ENCODE measurements at regions not wholly inside any gene's neighbourhood (a gene's known extent, or its start where the extent isn't known, plus 50 kb on each side); places are given as distances from the start of the nearest gene placed in this dataset.

GRCh38 chr4:32519060-32519459, 1798.9 kb downstream of the PCDH7 start:
- H3K4me3 ChIP-seq (ENCODE audit: low read depth, low read length), result no peak overlapping the region
- no peak for DNase-seq (ENCODE audit: low read depth)
- TF ChIP-seq CTCF (IDR thresholded peaks at IDR 0.05; ENCODE audit: control insufficient read depth, extremely low read depth, insufficient read depth), result no peak

GRCh38 chr4:32525420-32525819, 1805.3 kb downstream of the PCDH7 start:
- TF ChIP-seq CTCF (IDR thresholded peaks at IDR 0.05; ENCODE audit: control insufficient read depth, extremely low read depth, insufficient read depth), result no peak
- H3K4me3 ChIP-seq (ENCODE audit: low read depth, low read length), result no peak overlapping the region
- no peak for DNase-seq (ENCODE audit: low read depth)

GRCh38 chr4:32544846-32545245, 1824.7 kb downstream of the PCDH7 start:
- no peak for TF ChIP-seq CTCF (IDR thresholded peaks at IDR 0.05; ENCODE audit: control insufficient read depth, extremely low read depth, insufficient read depth)
- H3K4me3 ChIP-seq (ENCODE audit: low read depth, low read length), result no peak overlapping the region
- DNase-seq (ENCODE audit: low read depth), result no peak

GRCh38 chr4:32551943-32552342, 1831.8 kb downstream of the PCDH7 start:
- H3K4me3 ChIP-seq (ENCODE audit: low read depth, low read length), result no peak overlapping the region
- TF ChIP-seq CTCF (IDR thresholded peaks at IDR 0.05; ENCODE audit: control insufficient read depth, extremely low read depth, insufficient read depth), result no peak
- no peak for DNase-seq (ENCODE audit: low read depth)

GRCh38 chr4:32560306-32560705, 1840.1 kb downstream of the PCDH7 start:
- no peak overlapping the region for H3K4me3 ChIP-seq (ENCODE audit: low read depth, low read length)
- no peak for TF ChIP-seq CTCF (IDR thresholded peaks at IDR 0.05; ENCODE audit: control insufficient read depth, extremely low read depth, insufficient read depth)
- DNase-seq (ENCODE audit: low read depth), result no peak

- no peak for DNase-seq (ENCODE audit: low read depth)
- no peak for TF ChIP-seq CTCF (IDR thresholded peaks at IDR 0.05; ENCODE audit: control insufficient read depth, extremely low read depth, insufficient read depth)
- no peak overlapping the region for H3K4me3 ChIP-seq (ENCODE audit: low read depth, low read length)
Observed at GRCh38 chr4:32562010-32562409, 1841.8 kb downstream of the PCDH7 start.

GRCh38 chr4:32564626-32565025, 1844.5 kb downstream of the PCDH7 start:
- H3K4me3 ChIP-seq (ENCODE audit: low read depth, low read length), result no peak overlapping the region
- DNase-seq (ENCODE audit: low read depth), result no peak
- TF ChIP-seq CTCF (IDR thresholded peaks at IDR 0.05; ENCODE audit: control insufficient read depth, extremely low read depth, insufficient read depth), result no peak

Measured in LNCaP clone FGC (cell line).